Cardiac fibroblast (primary cell): ENCODE measurements at regions not wholly inside any gene's neighbourhood (a gene's known extent, or its start where the extent isn't known, plus 50 kb on each side); places are given as distances from the start of the nearest gene placed in this dataset.

Experiments
- DNase-seq, 2 donors: peaks; one replicate each; pipeline versions ENCODE4 v3.0.0 to v3.0.0-alpha.2; 2010; ENCODE audit warnings: low read depth in 2 of 2
- H3K4me3 ChIP-seq, 2 donors: replicated peaks in 1 of 2; 1 replicate in 1 of 2; 2 replicates in 1 of 2; pipeline ENCODE4 v1.5.1; 2011; ENCODE audit warnings: low read depth in 2 of 2, low read length in 2 of 2, mild to moderate bottlenecking in 2 of 2, moderate library complexity in 1 of 2
- TF ChIP-seq, protein P1 (sequence below): IDR thresholded peaks from one replicate; pipeline ENCODE4 v1.5.1; 2011; ENCODE audit warnings: low read depth, mild to moderate bottlenecking, low read length, inconsistent platforms

DNA sequence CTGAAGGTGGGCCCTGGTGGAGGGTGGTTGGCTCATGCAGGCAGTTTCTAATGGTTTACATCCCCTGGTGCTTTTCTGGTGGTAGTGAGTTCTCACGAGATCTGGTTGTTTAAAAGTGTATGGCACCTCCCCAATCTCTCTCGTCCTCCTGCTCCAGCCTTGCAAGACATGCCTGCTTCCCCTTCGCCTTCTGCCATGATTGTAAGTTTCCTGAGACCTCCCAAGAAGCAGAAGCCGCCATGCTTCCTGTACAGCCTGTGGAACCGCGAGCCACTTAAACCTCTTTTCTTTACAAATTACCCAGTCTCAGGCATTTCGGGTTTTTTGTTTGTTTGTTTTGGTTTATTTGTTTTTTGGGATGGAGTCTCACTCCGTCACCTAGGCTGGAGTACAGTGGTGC is 173.2 kb downstream of the MN1 start:
- no peak overlapping the region for H3K4me3 ChIP-seq
- TF ChIP-seq, protein P1, sequence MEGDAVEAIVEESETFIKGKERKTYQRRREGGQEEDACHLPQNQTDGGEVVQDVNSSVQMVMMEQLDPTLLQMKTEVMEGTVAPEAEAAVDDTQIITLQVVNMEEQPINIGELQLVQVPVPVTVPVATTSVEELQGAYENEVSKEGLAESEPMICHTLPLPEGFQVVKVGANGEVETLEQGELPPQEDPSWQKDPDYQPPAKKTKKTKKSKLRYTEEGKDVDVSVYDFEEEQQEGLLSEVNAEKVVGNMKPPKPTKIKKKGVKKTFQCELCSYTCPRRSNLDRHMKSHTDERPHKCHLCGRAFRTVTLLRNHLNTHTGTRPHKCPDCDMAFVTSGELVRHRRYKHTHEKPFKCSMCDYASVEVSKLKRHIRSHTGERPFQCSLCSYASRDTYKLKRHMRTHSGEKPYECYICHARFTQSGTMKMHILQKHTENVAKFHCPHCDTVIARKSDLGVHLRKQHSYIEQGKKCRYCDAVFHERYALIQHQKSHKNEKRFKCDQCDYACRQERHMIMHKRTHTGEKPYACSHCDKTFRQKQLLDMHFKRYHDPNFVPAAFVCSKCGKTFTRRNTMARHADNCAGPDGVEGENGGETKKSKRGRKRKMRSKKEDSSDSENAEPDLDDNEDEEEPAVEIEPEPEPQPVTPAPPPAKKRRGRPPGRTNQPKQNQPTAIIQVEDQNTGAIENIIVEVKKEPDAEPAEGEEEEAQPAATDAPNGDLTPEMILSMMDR, result no peak
- no peak for DNase-seq

- no peak overlapping the region for H3K4me3 ChIP-seq
- TF ChIP-seq, protein P1, result no peak
- no peak for DNase-seq
Observed at GRCh38 chr22:27628891-27629631, 172.5 kb downstream of the MN1 start.

DNA sequence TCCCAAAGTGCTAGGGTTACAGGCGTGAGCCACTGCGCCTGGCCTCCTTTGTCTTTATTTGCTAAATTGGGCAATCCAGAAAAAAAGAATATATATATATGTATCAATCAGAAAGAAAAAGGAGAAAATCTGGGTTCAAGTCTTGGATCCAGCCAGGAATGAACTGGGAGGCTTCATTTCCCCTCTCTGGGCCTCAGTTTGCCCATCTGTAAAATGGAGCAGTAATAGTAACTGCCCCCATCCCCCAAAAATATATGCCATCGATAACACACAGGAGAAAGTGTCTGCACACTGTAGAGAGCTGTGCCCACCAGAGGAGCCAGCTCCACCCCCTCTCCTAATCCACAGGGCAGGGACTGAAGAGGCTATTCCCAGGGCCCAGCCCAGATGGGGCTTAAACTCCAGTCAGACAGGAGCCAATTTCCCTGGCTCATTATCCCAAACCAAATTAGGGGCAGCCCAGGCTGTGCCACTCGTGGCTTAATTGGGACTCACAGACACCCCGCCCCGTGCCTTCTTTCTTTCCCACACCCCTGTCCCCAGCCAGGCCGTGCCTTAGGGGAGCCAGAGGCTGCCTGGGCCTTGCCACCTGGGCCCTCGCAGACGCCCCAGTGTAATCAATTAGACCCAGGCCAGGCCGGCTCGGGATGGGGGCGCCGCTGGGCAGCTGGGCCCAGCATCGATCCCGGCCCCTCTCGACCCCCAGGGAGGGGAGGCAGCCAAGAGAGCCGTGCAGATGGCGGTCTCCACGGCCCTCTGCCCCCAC is 171.5 kb downstream of the MN1 start:
- DNase-seq, result no peak
- TF ChIP-seq, protein P1, result no peak
- H3K4me3 ChIP-seq, result no peak overlapping the region

- no peak overlapping the region for H3K4me3 ChIP-seq
- DNase-seq, result no peak
- TF ChIP-seq, protein P1, result no peak
Observed at GRCh38 chr22:27630754-27631153, 170.8 kb downstream of the MN1 start.

DNA sequence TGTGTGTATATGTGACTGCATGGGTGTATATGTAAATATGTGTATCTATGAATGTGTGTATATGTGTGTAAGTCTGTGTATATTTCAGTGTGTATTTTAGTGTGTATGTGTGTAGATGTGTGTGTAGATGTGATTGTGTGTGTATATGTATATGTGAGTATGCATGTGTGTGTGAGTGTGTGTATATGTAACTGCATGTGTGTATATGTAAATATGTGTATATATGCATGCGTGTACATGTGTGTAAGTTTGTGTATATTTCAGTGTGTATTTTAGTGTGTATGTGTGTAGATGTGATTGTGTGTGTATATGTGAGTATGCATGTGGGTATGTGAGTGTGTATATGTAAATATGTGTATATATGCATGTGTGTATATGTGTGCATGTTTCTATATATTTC is 169.9 kb downstream of the MN1 start:
- H3K4me3 ChIP-seq, result no peak overlapping the region
- TF ChIP-seq, protein P1, result no peak

GRCh38 chr22:27632451-27633295 is 168.9 kb downstream of the MN1 start:
- TF ChIP-seq, protein P1, result no peak
- no peak for DNase-seq
- no peak overlapping the region for H3K4me3 ChIP-seq

More for the DNA sequence above, 169.9 kb downstream of the MN1 start:
- no peak for DNase-seq
